GM19023 (cell line): ENCODE measurements at regions not wholly inside any gene's neighbourhood (a gene's known extent, or its start where the extent isn't known, plus 50 kb on each side); places are given as distances from the start of the nearest gene placed in this dataset.

Source experiments
- ATAC-seq: cut with Tn5 transposase; IDR thresholded peaks from one replicate; pipeline ENCODE4 v1.9.1; 2021; ENCODE audit warnings: mild to moderate bottlenecking, moderate library complexity; ENCODE audit not compliant: unreplicated experiment

GRCh38 chr6:159359581-159360297, 190.5 kb downstream of the FNDC1 start:
- ATAC-seq = no peak

GRCh38 chr6:159358562-159358961, 189.4 kb downstream of the FNDC1 start:
- no peak for ATAC-seq

- no peak for ATAC-seq
These were observed 188.2 kb downstream of the FNDC1 start for GRCh38 chr6:159357211-159357915.

GRCh38 chr6:159353193-159353592, 184.0 kb downstream of the FNDC1 start:
- ATAC-seq = no peak

- ATAC-seq = no peak
These were observed 182.5 kb downstream of the FNDC1 start for GRCh38 chr6:159351707-159352106.

- ATAC-seq = no peak
These were observed 180.7 kb downstream of the FNDC1 start for GRCh38 chr6:159349915-159350314.

- no peak for ATAC-seq
These were observed 174.5 kb downstream of the FNDC1 start for GRCh38 chr6:159343709-159344108.

- no peak for ATAC-seq
These were observed 172.9 kb downstream of the FNDC1 start for GRCh38 chr6:159342146-159342545.

- no peak for ATAC-seq
These were observed 164.9 kb downstream of the FNDC1 start for GRCh38 chr6:159334068-159334467.

GRCh38 chr6:159331451-159331850, 162.3 kb downstream of the FNDC1 start:
- ATAC-seq = no peak

GRCh38 chr6:159329081-159329480, 159.9 kb downstream of the FNDC1 start:
- ATAC-seq = no peak

- no peak for ATAC-seq
These were observed 158.9 kb downstream of the FNDC1 start for GRCh38 chr6:159328052-159328451.

GRCh38 chr6:159325476-159325875, 156.3 kb downstream of the FNDC1 start:
- ATAC-seq = no peak

- ATAC-seq = no peak
These were observed 155.4 kb downstream of the FNDC1 start for GRCh38 chr6:159324596-159324995.
